ENCODE measurements at regions not wholly inside any gene's neighbourhood (a gene's known extent, or its start where the extent isn't known, plus 50 kb on each side); places are given as distances from the start of the nearest gene placed in this dataset.

DNA sequence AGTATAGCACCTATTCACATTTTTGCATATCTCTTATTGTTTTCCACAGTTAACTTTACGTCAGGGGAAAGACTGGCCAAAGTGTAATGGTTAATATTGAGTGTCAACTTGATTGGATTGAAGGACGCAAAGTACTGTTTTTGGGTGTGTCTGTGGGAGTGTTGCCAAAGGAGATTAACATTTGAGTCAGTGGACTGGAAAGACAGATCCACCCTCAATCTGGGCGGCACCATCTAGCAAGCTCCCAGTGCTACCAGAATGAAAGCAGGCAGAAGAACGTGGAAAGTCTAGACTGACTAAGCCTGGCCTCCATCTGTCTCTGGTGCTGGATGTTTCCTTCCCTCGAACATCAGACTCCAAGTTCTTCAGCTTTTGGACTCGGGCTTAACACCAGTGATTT, 1900.7 kb upstream of the RAG2 start:
- TF ChIP-seq, protein P1, sequence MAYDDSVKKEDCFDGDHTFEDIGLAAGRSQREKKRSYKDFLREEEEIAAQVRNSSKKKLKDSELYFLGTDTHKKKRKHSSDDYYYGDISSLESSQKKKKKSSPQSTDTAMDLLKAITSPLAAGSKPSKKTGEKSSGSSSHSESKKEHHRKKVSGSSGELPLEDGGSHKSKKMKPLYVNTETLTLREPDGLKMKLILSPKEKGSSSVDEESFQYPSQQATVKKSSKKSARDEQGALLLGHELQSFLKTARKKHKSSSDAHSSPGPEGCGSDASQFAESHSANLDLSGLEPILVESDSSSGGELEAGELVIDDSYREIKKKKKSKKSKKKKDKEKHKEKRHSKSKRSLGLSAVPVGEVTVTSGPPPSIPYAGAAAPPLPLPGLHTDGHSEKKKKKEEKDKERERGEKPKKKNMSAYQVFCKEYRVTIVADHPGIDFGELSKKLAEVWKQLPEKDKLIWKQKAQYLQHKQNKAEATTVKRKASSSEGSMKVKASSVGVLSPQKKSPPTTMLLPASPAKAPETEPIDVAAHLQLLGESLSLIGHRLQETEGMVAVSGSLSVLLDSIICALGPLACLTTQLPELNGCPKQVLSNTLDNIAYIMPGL (CRISPR knock-in tag; IDR thresholded peaks at IDR 0.05; ENCODE audit: borderline replicate concordance), result no peak
- TF ChIP-seq POLR2A (IDR thresholded peaks at IDR 0.05; ENCODE audit: low read length), result no peak
- no peak for TF ChIP-seq MYC (IDR thresholded peaks at IDR 0.05; ENCODE audit: borderline replicate concordance, low read length)
- TF ChIP-seq, protein P2, sequence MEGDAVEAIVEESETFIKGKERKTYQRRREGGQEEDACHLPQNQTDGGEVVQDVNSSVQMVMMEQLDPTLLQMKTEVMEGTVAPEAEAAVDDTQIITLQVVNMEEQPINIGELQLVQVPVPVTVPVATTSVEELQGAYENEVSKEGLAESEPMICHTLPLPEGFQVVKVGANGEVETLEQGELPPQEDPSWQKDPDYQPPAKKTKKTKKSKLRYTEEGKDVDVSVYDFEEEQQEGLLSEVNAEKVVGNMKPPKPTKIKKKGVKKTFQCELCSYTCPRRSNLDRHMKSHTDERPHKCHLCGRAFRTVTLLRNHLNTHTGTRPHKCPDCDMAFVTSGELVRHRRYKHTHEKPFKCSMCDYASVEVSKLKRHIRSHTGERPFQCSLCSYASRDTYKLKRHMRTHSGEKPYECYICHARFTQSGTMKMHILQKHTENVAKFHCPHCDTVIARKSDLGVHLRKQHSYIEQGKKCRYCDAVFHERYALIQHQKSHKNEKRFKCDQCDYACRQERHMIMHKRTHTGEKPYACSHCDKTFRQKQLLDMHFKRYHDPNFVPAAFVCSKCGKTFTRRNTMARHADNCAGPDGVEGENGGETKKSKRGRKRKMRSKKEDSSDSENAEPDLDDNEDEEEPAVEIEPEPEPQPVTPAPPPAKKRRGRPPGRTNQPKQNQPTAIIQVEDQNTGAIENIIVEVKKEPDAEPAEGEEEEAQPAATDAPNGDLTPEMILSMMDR (IDR thresholded peaks at IDR 0.05), result no peak
- TF ChIP-seq, protein P3, sequence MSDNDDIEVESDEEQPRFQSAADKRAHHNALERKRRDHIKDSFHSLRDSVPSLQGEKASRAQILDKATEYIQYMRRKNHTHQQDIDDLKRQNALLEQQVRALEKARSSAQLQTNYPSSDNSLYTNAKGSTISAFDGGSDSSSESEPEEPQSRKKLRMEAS (IDR thresholded peaks at IDR 0.05), result no peak
- no peak for TF ChIP-seq SMC3 (IDR thresholded peaks at IDR 0.05)
